Germinal center (tissue), 1 donor: ENCODE measurements at regions not wholly inside any gene's neighbourhood (a gene's known extent, or its start where the extent isn't known, plus 50 kb on each side); places are given as distances from the start of the nearest gene placed in this dataset.
"Not testable (repeated sequence)": the region's sequence is repeated elsewhere in the genome, so short reads cannot be mapped to it uniquely, and the experiment has no call there.

Experiments
- DNase-seq: peaks from one replicate; pipeline ENCODE4 v3.0.0; 2012; ENCODE audit warnings: mixed read lengths, low spot score

GRCh38 chr16:16448423-16448822 lies 69.5 kb downstream of the NPIPA7 start:
- DNase-seq = not testable (repeated sequence)

DNA sequence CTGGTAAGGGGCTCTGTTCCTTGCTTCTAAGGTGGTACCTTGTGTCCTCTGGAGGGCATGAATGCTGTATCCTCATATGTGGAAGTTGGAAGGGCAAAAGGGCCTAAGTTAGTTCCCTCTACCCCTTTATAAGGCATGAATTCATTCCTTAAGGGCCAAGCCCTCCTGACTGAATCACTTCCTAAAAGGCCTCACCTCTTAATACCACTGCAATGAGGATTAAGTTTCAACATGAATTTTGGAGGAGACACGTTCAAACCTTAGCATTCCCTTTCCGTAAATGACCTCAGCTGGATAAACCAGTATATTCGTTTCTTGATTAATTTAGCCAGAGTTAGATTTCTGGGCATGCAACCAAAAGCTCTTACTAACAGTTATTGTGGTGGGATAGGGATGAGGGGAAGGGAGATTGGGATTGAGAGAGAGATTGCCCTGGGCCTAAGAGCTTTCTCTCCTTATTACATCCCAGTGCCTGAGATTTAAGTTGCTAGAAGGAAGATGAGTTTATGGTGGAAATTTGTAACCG lies 70.8 kb downstream of the NPIPA7 start:
- DNase-seq = not testable (repeated sequence)

- not testable (repeated sequence) for DNase-seq
Observed at GRCh38 chr16:16451721-16452410, 72.9 kb downstream of the NPIPA7 start.

DNA sequence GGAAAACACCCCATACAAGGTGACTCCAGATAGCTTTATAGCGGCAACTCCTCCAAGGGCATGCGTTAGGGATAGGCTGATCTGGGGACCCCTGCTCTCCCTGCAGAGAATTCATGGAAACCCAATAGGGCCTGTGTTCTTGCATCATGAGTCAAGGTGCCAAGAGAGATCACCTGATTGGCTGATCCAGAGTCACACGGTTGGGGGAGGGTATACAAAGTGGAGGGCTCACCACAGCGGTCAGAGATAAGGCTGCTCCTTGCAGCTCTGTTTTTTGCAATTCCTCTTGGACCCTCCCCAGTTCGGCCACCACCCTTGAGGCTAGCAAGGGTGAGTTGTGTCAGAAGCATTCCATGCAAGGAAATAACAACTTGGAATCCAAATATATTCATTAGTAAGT lies 79.6 kb downstream of the NPIPA7 start:
- DNase-seq = not testable (repeated sequence)

DNA sequence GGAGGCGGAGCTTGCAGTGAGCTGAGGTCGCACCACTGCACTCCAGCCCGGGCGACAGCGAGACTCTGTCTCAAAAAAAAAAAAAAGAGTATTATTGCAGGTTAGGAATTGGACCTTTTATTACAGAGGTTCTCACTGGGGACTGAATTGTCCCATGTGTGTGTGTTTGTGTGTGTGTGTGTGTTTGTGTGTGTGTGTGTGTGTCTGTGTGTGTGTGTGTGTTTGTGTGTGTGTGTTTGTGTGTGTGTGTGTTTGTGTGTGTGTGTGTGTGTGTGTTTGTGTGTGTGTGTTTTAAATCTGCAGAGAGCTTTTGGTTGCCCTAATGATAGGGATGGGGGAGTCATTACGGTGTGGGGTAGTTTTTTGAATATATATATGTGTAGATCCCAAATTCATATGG lies 84.9 kb downstream of the NPIPA7 start:
- DNase-seq = not testable (repeated sequence)

- not testable (repeated sequence) for DNase-seq
Observed at GRCh38 chr16:16488919-16489318, 110.0 kb downstream of the NPIPA7 start.

- DNase-seq = not testable (repeated sequence)
Observed at GRCh38 chr16:16489466-16489865, 110.5 kb downstream of the NPIPA7 start.

GRCh38 chr16:16494114-16494513 lies 115.2 kb downstream of the NPIPA7 start:
- DNase-seq = not testable (repeated sequence)

- not testable (repeated sequence) for DNase-seq
Observed at GRCh38 chr16:16494998-16495397, 116.1 kb downstream of the NPIPA7 start.

DNA sequence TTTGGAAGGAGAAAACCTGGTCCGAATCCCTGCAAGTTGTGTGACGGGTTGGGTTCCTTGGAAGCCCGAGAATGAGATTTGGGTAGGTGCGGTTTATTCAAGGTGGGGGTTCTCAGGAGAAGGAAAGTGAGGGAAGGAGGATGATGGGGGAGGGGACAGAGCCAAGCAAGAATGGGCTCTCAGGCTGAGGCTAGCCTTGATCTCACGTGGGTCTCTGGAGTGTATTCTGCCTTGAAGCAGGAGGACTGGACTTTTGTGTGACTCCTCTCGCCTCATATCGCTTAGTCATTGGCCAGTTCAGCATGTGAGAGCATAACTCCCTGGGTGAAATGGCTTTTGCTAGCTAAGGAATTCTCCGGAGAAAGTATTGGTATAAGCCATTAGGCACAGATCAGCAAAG lies 120.9 kb downstream of the NPIPA7 start:
- not testable (repeated sequence) for DNase-seq

GRCh38 chr16:16507041-16507440 lies 128.1 kb downstream of the NPIPA7 start:
- DNase-seq = not testable (repeated sequence)

GRCh38 chr16:16508344-16508743 lies 129.4 kb downstream of the NPIPA7 start:
- not testable (repeated sequence) for DNase-seq

- not testable (repeated sequence) for DNase-seq
Observed at GRCh38 chr16:16519395-16519794, 140.5 kb downstream of the NPIPA7 start.

DNA sequence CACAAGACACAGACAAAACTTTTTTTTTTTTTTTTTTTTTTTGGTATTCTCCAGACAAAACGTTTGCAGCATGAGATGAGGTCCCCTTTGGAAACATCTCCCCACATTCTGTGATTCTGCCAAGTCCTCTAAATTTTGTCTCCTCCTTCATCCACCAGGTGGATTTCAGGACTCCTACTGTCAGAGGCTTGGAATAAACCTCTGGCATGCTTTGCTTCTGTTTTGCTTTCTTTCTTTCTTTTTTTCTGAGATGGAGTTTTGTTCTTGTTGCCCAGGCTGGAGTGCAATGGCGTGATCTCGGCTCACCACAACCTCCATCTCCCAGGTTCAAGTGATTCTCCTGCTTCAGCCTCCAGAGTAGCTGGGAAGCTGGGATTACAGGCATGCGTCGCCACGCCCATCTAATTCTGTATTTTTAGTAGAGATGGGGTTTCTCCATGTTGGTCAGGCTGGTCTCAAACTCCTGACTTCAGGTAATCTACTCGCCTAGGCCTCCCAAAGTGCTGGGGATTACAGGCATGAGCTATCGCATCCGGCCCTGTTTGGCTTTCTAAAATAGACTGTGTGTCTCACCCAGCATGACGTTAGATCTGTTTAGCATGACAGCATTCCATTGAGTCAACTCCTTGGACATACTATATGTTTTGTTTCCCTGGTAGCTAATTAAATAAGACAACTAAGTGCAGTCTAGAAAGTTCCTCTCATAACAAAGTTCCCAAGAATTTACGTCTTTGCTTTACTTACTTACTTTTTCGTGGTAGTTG lies 142.5 kb downstream of the NPIPA7 start:
- DNase-seq = not testable (repeated sequence)

GRCh38 chr16:16526998-16527397 lies 148.1 kb downstream of the NPIPA7 start:
- DNase-seq = not testable (repeated sequence)

- not testable (repeated sequence) for DNase-seq
Observed at GRCh38 chr16:16530744-16531143, 151.8 kb downstream of the NPIPA7 start.

- DNase-seq = not testable (repeated sequence)
Observed at GRCh38 chr16:16535565-16535964, 156.6 kb downstream of the NPIPA7 start.

- not testable (repeated sequence) for DNase-seq
Observed at GRCh38 chr16:16536151-16536550, 157.2 kb downstream of the NPIPA7 start.

DNA sequence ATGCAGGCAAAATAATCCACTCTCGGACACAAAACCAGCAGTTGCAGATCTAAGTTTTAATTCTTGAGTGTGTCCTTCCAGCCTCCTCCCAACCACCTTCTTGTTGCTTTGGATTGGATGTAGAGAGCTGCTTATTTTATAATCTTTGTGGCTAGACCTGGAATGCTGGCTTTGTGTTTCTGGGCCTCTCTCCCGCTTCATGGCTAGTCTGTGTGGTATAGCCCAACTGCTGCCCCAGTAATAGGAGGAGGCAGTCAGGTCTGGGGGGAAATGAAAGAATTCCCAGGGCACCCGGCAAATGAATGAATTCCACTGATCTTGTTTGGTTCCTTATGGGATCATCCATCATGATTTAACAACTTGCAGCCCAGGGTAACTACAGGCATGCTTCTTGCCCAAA lies 170.8 kb downstream of the NPIPA7 start:
- not testable (repeated sequence) for DNase-seq

GRCh38 chr16:16550824-16551223 lies 171.9 kb downstream of the NPIPA7 start:
- DNase-seq = not testable (repeated sequence)

GRCh38 chr16:16552819-16553340 lies 173.9 kb downstream of the NPIPA7 start:
- not testable (repeated sequence) for DNase-seq

- DNase-seq = not testable (repeated sequence)
Observed at GRCh38 chr16:16559179-16559740, 180.3 kb downstream of the NPIPA7 start.
